ENCODE measurements at regions not wholly inside any gene's neighbourhood (a gene's known extent, or its start where the extent isn't known, plus 50 kb on each side); places are given as distances from the start of the nearest gene placed in this dataset.

DNA sequence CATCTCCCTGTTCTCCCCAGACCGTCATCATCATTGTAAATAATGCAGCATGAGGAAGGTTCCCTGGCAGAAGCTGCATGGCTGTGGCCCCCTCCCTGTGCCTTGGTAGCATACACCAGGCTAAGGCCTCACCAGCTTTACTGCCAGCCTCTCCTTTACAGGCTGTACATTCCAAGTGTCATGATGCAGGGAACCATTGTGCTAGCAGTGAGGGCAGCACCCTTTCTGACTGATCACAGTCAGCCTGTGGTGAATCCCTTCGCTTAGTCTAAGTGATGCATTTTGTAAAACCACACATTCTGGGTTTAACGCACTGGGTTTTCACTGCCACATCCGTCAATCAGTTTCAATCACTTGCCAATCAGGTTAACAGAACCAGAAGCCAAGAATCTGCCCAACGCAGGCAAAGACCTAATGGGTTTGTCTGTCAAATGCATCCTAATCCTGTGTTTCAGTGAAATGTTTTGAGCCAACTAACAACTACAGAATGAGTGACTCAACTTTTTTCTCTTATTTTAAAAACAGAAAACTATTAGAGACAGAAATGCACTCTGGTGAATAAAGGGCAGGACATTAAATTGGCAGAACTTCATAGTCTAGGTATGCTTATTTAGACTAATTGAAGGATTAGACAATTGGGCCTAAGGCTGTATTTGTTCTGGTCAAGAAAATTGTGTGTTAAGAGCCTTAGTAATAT, 225.9 kb upstream of the DPH6 start:
- Mint-ChIP-seq H3K9me3 (no peaks in the 10 kb centered on the region), H3K4me1 (ENCODE audit: low read depth) (no peaks in the 10 kb centered on the region), H3K27ac (no peak overlapping the region), H3K36me3 (ENCODE audit: low read depth) (no peaks in the 10 kb centered on the region), H3K4me3 (no peak overlapping the region), H3K27me3 (no peaks in the 10 kb centered on the region)
- no peak for DNase-seq

DNA sequence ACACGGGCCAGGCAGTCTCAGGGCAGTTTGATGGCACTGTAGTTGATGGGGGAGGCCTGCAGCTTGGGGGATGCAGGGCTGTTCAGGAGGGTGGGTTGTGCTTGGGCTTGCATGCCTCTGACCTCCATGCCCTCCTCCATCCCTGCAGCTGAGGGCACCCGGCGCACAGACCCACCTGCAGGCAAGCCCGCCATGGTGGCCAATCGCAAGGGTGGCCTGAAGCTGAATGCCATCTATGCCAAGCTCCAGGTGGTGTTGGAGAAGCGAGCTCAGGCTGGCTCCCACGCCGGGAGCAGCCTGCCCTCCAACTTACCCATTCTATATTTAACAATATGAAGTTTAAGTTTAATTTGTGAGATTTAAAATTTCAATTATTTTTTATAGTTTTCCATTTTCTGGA, 228.7 kb upstream of the DPH6 start:
- no peaks in the 10 kb centered on the region for H3K36me3 Mint-ChIP-seq (ENCODE audit: low read depth)
- H3K9me3 Mint-ChIP-seq: no peaks in the 10 kb centered on the region
- no peak overlapping the region for H3K4me3 Mint-ChIP-seq

DNA sequence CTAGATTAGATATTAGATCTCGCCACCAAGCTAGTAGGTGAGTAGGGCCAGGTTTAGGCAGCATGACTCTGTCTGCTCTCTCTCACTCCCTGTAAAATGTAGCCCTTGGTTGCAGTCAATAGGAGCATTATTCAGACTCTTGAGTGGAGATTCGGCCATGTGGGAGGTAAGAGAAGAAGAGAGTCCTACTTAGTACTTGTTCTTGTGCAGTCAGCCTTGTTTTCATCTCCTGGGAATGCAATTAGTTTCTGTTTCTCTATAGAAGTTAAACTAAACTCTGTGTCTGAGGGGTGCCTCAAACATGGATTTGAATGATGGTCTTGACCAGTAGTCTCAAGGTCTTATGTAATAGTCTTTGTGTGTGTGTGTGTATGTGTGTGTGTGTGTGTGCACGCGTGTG, 229.5 kb upstream of the DPH6 start:
- Mint-ChIP-seq H3K4me3 (no peak overlapping the region), H3K4me1 (ENCODE audit: low read depth) (no peaks in the 10 kb centered on the region), H3K27me3 (no peaks in the 10 kb centered on the region), H3K27ac (no peak overlapping the region), H3K36me3 (ENCODE audit: low read depth) (no peaks in the 10 kb centered on the region), H3K9me3 (no peaks in the 10 kb centered on the region)
- DNase-seq: no peak

More for the DNA sequence above, 228.7 kb upstream of the DPH6 start:
- Mint-ChIP-seq H3K27me3 (no peaks in the 10 kb centered on the region), H3K4me1 (ENCODE audit: low read depth) (no peaks in the 10 kb centered on the region), H3K27ac (no peak overlapping the region)
- no peak for DNase-seq

DNA sequence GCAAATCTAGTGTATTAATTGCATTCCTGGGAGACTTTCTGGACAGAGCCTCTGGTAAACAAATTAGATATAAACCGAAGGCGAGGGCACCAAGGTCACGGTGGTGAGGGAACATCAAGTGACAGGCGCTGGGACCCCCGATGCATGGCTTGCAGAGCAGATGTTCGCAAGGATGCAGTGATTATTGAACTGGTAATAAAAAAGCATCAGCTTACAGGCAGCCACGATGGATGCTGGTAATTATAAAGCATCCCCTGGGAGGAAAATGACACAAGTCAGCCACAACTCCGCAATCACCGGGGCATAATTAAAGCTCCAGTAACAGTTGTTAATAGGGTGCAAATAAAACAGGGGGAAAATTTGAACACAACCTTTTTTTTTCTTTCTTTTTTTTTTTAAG, 231.1 kb upstream of the DPH6 start:
- DNase-seq: no peak
- Mint-ChIP-seq H3K27ac (no peak overlapping the region), H3K4me3 (no peak overlapping the region), H3K36me3 (ENCODE audit: low read depth) (no peaks in the 10 kb centered on the region), H3K4me1 (ENCODE audit: low read depth) (no peaks in the 10 kb centered on the region), H3K27me3 (no peaks in the 10 kb centered on the region), H3K9me3 (no peaks in the 10 kb centered on the region)

DNA sequence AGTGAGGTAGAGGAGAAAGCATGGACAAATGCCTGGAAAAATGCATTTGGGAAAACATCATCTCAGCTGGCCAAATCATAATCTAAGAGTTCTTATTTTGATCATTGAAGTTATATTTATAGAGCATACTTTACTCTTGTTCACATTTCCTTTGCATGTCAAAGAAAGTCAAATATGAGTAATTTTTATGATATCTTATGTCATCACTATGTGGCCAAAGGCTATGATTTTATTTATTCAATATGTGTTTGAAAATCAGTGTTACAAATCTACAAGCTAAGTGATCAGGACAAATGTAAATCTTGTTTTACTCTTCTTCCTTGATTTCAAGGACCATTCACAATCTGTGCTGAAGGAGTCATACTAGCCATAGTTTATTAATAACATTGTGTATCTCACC, 237.2 kb upstream of the DPH6 start:
- DNase-seq: no peak
- Mint-ChIP-seq H3K4me3 (no peak overlapping the region), H3K9me3 (no peaks in the 10 kb centered on the region), H3K27me3 (no peaks in the 10 kb centered on the region), H3K27ac (no peak overlapping the region), H3K4me1 (ENCODE audit: low read depth) (no peaks in the 10 kb centered on the region), H3K36me3 (ENCODE audit: low read depth) (no peaks in the 10 kb centered on the region)

DNA sequence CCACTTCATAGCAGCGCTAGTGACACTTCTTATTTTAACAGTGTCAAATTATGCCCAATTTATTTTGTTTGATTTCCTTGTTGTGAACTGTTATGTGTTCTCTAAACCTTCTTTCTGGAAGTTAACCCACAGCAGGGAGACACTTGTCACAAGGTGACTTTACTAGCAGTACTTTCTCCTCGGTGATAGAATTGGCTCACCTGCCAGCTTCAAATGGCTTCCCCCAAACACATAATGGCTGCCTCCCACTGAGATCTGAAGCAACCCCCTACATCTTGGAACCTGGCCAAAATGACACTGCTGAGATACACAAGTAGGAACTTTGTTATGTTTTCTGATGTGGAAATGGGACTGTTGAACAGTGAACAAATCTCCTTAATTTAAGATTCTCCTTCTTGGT, 238.8 kb upstream of the DPH6 start:
- Mint-ChIP-seq H3K4me3 (no peak overlapping the region), H3K27me3 (no peaks in the 10 kb centered on the region)

DNA sequence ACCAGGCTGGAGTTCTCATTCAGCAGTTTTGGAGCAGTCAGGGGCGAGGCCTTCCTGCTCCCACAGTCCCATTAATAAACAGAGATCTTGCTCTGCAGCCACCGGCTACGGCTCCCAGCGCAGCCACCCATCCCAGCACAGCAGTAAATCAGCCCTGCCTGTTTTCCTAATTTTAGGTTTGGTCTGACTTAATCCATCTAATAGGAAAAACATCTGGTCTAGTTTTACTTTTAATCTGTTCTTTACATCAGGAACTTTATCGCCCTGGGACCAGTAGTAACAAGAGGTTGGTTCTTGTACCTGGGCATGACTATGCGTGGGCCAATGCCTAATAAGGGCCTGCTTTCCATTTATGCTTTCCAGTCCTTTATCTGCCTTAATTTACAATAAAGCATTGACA, 264.0 kb upstream of the DPH6 start:
- H3K4me1 Mint-ChIP-seq (ENCODE audit: low read depth): no peaks in the 10 kb centered on the region
- no peak for DNase-seq
- H3K9me3 Mint-ChIP-seq: no peaks in the 10 kb centered on the region
- H3K4me3 Mint-ChIP-seq: no peak overlapping the region
- no peaks in the 10 kb centered on the region for H3K27me3 Mint-ChIP-seq
- no peak overlapping the region for H3K27ac Mint-ChIP-seq
- H3K36me3 Mint-ChIP-seq (ENCODE audit: low read depth): no peaks in the 10 kb centered on the region

More for the DNA sequence above, 238.8 kb upstream of the DPH6 start:
- no peaks in the 10 kb centered on the region for H3K36me3 Mint-ChIP-seq (ENCODE audit: low read depth)
- no peak overlapping the region for H3K27ac Mint-ChIP-seq
- no peaks in the 10 kb centered on the region for H3K9me3 Mint-ChIP-seq
- no peak for DNase-seq
- H3K4me1 Mint-ChIP-seq (ENCODE audit: low read depth): no peaks in the 10 kb centered on the region

DNA sequence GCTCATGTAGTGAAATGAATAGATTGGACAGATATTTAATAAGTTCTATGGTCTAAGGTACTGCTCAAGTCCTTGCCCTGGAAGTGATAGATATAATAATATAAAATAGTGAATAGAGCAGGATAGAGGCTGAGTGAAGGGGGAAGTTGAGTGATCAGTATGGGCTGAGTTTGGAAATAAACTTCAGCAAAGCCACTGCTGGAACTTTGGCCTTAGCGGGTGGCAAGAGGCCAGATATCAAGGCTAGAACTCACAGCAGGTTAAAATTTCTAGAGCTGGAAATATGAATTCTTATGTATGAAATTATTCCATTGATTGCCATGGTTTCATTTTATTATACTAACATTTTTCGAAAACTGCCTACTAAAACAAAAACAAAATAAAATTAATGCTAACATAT, 267.6 kb upstream of the DPH6 start:
- no peak for DNase-seq
- Mint-ChIP-seq H3K9me3 (no peaks in the 10 kb centered on the region), H3K27me3 (no peaks in the 10 kb centered on the region), H3K4me3 (no peak overlapping the region), H3K27ac (no peak overlapping the region), H3K4me1 (ENCODE audit: low read depth) (no peaks in the 10 kb centered on the region), H3K36me3 (ENCODE audit: low read depth) (no peaks in the 10 kb centered on the region)

DNA sequence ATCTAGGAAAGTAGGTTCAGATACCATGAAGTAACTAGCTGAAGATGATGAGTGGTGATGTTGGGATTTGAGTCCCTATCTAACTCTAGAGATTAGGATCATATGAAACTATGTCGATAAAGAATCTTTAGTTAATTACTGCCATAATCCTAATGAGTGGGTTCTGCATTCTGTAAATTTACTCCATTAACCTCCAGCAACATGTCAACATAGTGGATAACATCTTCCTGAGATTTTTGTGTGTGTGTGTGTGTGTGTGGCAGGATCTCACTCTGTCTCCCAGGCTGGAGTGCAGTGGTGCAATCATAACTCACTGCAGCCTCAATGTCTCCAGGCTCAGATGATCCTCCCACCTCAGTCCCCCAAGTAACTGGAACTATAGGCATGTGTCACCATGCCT, 272.9 kb upstream of the DPH6 start:
- no peaks in the 10 kb centered on the region for H3K36me3 Mint-ChIP-seq (ENCODE audit: low read depth)

DNA sequence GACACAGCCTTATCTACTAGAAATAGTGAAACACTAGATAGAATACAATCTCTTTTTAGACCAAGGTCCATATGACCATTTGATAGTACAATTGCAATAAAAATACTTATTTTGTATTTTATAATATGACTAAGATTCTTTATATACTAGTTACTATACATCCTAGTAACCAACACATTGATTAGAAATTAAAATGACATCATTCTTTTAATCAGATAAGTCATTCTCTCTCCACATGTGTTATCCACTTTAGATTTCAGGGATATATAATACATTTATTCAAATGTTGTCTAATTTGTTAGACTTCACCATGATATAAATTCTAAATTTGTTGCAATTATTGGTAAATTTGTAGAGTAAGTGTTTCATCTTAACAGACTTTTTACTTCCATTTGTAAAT, 276.2 kb upstream of the DPH6 start:
- DNase-seq: no peak
- Mint-ChIP-seq H3K27ac (no peak overlapping the region), H3K4me1 (ENCODE audit: low read depth) (no peaks in the 10 kb centered on the region), H3K4me3 (no peak overlapping the region), H3K9me3 (no peaks in the 10 kb centered on the region), H3K27me3 (no peaks in the 10 kb centered on the region), H3K36me3 (ENCODE audit: low read depth) (no peaks in the 10 kb centered on the region)

More for the DNA sequence above, 272.9 kb upstream of the DPH6 start:
- H3K4me3 Mint-ChIP-seq: no peak overlapping the region
- no peaks in the 10 kb centered on the region for H3K4me1 Mint-ChIP-seq (ENCODE audit: low read depth)
- no peak overlapping the region for H3K27ac Mint-ChIP-seq
- H3K27me3 Mint-ChIP-seq: no peaks in the 10 kb centered on the region
- no peak for DNase-seq
- H3K9me3 Mint-ChIP-seq: no peaks in the 10 kb centered on the region

DNA sequence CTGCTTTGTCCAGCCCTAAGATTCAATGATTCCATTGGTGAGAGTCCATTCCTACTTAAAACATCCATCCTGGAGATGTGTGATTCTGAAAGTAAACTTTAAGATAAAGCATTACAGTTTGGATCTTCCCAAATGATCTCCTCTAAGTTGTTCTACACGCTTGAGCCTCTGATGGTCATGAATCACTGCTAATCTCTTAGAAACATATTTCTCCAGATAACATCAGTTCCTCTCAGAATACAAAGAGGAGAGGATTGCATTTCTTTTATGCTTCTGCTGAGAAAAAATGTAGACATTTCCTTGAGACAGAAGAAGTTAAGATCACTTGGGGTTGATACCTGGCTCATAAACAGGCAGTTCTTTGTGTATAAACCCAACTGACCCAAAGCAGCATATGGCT, 281.2 kb upstream of the DPH6 start:
- H3K27ac Mint-ChIP-seq: no peak overlapping the region

DNA sequence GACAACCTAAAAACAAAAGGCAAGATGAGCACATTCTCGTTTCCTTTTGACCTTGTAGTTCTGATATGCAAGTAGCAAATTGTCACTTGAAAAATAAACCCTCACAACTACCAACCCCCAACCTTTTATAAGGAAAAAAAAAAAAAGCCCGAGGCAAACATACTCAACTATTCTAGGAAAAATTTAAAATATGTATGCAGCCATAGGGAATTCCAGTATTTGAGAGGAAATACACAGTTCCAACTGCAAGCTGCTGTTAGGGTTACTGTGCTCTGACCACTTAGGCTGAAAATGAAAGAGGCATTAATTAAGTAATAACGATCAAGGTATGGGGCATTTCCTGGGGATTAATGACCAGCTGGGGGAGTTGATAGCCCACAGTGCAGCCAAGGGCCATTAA, 281.9 kb upstream of the DPH6 start:
- H3K36me3 Mint-ChIP-seq (ENCODE audit: low read depth): no peaks in the 10 kb centered on the region
- H3K27me3 Mint-ChIP-seq: no peaks in the 10 kb centered on the region
- no peak overlapping the region for H3K4me3 Mint-ChIP-seq
- no peak overlapping the region for H3K27ac Mint-ChIP-seq
- H3K4me1 Mint-ChIP-seq (ENCODE audit: low read depth): no peaks in the 10 kb centered on the region
- peaks cover 7% of the 10 kb centered on the region for H3K9me3 Mint-ChIP-seq
- DNase-seq: no peak

More for the DNA sequence above, 281.2 kb upstream of the DPH6 start:
- no peaks in the 10 kb centered on the region for H3K27me3 Mint-ChIP-seq
- H3K9me3 Mint-ChIP-seq: peaks cover 3% of the 10 kb centered on the region
- H3K4me3 Mint-ChIP-seq: no peak overlapping the region
- no peaks in the 10 kb centered on the region for H3K4me1 Mint-ChIP-seq (ENCODE audit: low read depth)
- no peak for DNase-seq
- H3K36me3 Mint-ChIP-seq (ENCODE audit: low read depth): no peaks in the 10 kb centered on the region

DNA sequence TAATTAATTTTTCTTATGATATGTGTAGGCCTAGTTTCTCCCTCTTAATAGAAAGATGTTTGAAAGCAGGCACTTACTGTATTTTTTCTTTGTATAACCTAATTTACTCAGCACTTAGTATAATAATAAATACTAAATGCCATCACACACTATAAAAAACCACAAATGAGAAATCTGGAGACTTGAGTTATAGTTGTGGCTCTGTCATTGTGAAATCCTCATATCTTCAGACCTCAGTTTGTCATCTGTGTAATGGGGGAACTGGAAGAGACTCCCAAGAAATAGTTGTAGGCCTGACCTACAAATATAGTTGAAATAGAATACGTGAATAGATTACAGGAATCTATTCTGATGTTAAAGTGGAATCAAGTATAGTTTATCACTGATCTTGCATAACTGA, 287.6 kb upstream of the DPH6 start:
- Mint-ChIP-seq H3K4me3 (no peak overlapping the region), H3K36me3 (ENCODE audit: low read depth) (no peaks in the 10 kb centered on the region), H3K27me3 (no peaks in the 10 kb centered on the region), H3K9me3 (peaks cover 4% of the 10 kb centered on the region), H3K27ac (no peak overlapping the region), H3K4me1 (ENCODE audit: low read depth) (no peaks in the 10 kb centered on the region)
- DNase-seq: no peak

DNA sequence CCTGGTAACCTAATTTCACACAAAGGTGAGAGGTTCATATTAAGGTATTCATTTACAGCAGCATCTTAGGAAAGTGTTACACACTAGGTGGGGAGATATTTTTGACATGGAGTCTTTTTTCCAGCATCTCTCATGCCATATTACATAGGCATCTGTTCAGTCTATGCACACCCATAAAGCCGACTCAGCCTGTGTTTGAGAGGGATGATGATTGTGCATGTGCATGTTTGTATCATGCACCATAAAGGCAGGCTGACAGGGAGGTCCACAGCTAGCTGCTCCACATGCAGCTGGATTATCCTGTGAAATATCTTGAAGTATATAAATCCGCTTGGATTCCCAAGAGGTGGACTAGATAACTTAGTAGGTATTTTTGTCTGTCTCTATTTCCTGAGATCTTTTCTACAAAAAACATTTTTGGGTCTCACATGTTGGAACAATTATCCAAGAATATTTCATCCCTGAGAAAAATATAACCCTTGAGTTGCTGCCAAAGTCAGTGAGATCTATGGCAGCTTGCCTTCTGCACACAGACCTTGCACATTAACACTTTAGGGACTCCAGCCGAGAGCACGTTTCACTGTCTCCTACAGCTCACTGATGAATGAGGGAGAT, 288.4 kb upstream of the DPH6 start:
- Mint-ChIP-seq H3K27me3 (peaks cover 3% of the 10 kb centered on the region), H3K27ac (no peak overlapping the region), H3K36me3 (ENCODE audit: low read depth) (no peaks in the 10 kb centered on the region), H3K4me3 (no peak overlapping the region), H3K4me1 (ENCODE audit: low read depth) (no peaks in the 10 kb centered on the region), H3K9me3 (peaks cover 4% of the 10 kb centered on the region)
- no peak for DNase-seq

DNA sequence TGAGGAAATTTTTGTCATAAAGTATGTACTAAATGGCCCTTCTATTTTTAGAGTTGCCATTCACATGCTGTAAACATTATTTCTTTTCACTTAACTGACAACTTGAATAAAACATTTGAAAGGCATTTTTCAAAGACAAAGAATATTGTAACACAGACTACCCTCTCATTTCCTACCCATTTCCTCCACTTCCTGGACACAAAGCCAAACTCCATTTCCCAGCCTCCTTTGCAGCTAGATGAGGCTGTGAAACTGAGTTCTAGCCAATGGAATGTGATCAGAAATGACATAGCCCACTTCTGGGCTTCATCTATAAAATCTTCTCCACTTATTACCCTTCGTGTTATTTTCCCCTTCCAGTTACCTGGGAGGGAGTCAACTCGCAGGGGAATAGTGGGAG, 288.9 kb upstream of the DPH6 start:
- H3K4me1 Mint-ChIP-seq (ENCODE audit: low read depth): no peaks in the 10 kb centered on the region
- peaks cover 4% of the 10 kb centered on the region for H3K9me3 Mint-ChIP-seq
- H3K27ac Mint-ChIP-seq: no peak overlapping the region
- no peaks in the 10 kb centered on the region for H3K36me3 Mint-ChIP-seq (ENCODE audit: low read depth)
- no peak for DNase-seq
- H3K27me3 Mint-ChIP-seq: peaks cover 8% of the 10 kb centered on the region
- H3K4me3 Mint-ChIP-seq: no peak overlapping the region

All from activated T-cell treated with anti-CD3 and anti-CD28 coated beads, Interleukin-2, amount 50 U/mL, for 24 hours (primary cell).